CD4-positive, alpha-beta memory T cell (primary cell): ENCODE measurements at regions not wholly inside any gene's neighbourhood (a gene's known extent, or its start where the extent isn't known, plus 50 kb on each side); places are given as distances from the start of the nearest gene placed in this dataset.
A peak's percentile ranks its signal among the peaks of the same experiment; 100 is the strongest.

Experiments
- CTCF ChIA-PET: fragments of 350-600 bp; sonication (Branson Sonifier 250); formaldehyde crosslinking; loops from one replicate; lab custom pipeline; 2021; ENCODE audit warnings: inconsistent platforms; ENCODE audit not compliant: partially characterized antibody; lab: Charles Lee
- POLR2A ChIA-PET: fragments of 350-600 bp; sonication (Branson Sonifier 250); formaldehyde crosslinking; loops from one replicate; lab custom pipeline; 2021; ENCODE audit not compliant: partially characterized antibody; lab: Charles Lee
- DNase-seq, 5 donors: peaks; one replicate each; pipeline versions ENCODE4 v3.0.0 to v3.0.0-alpha.2; 2020 to 2022; ENCODE audit warnings: mixed read lengths in 1 of 5
- H3K27ac ChIP-seq: one replicate; pipeline ENCODE4 v1.7.0; 2013; ENCODE audit warnings: low read depth, low read length
- H3K27me3 ChIP-seq: 2 replicates; pipeline ENCODE4 v1.7.0; 2013; ENCODE audit warnings: mild to moderate bottlenecking, low read length, moderate library complexity; ENCODE audit not compliant: insufficient read depth
- H3K36me3 ChIP-seq: 2 replicates; pipeline ENCODE4 v1.7.0; 2013; ENCODE audit warnings: mild to moderate bottlenecking, low read length, moderate library complexity; ENCODE audit not compliant: insufficient read depth
- H3K4me1 ChIP-seq: 2 replicates; pipeline ENCODE4 v1.7.0; 2013; ENCODE audit warnings: mild to moderate bottlenecking, low read length, moderate library complexity; ENCODE audit not compliant: insufficient read depth
- H3K4me3 ChIP-seq, 2 donors: one replicate each; pipeline ENCODE4 v1.7.0; 2013; ENCODE audit warnings: low read length in 2 of 2, mild to moderate bottlenecking in 1 of 2
- H3K9me3 ChIP-seq, 2 donors: one replicate each; pipeline ENCODE4 v1.7.0; 2013; ENCODE audit warnings: low read length in 2 of 2, control low read depth in 1 of 2; ENCODE audit not compliant: control insufficient read depth in 1 of 2
- H3K27ac Mint-ChIP-seq, 7 donors: one replicate each; pipeline ENCODE4 v1.8.0; 2020 to 2021; ENCODE audit warnings: mixed read lengths in 7 of 7, mild to moderate bottlenecking in 6 of 7, inconsistent platforms in 3 of 7, moderate library complexity in 3 of 7
- H3K27me3 Mint-ChIP-seq, 2 donors: one replicate each; pipeline ENCODE4 v1.8.0; 2020 to 2021; ENCODE audit warnings: mixed read lengths in 2 of 2
- H3K36me3 Mint-ChIP-seq, 2 donors: one replicate each; pipeline ENCODE4 v1.8.0; 2020 to 2021; ENCODE audit warnings: mixed read lengths in 2 of 2, inconsistent platforms in 1 of 2, mild to moderate bottlenecking in 1 of 2
- H3K4me1 Mint-ChIP-seq, 4 donors: one replicate each; pipeline ENCODE4 v1.8.0; 2020 to 2021; ENCODE audit warnings: mixed read lengths in 4 of 4, mild to moderate bottlenecking in 1 of 4
- H3K4me3 Mint-ChIP-seq, 8 donors: one replicate each; pipeline ENCODE4 v1.8.0; 2020 to 2021; ENCODE audit warnings: mixed read lengths in 8 of 8, mild to moderate bottlenecking in 7 of 8, moderate library complexity in 6 of 8, inconsistent platforms in 3 of 8
- H3K9me3 Mint-ChIP-seq, 8 donors: one replicate each; pipeline ENCODE4 v1.8.0; 2020 to 2021; ENCODE audit warnings: mixed read lengths in 8 of 8, mild to moderate bottlenecking in 5 of 8, inconsistent platforms in 3 of 8, moderate library complexity in 1 of 8
- intact Hi-C: fragments of 100-400 bp; cut with micrococcal nuclease; formaldehyde crosslinking; loops from one replicate; pipeline ENCODE4 v1.15.1; 2023

- Histone ChIP-seq H3K36me3 (no peaks in the 10 kb centered on the region), H3K27ac (no peak overlapping the region), H3K4me3 (no peak overlapping the region), H3K9me3 (no peaks in the 10 kb centered on the region), H3K4me1 (peaks cover 44% of the 10 kb centered on the region), H3K27me3 (no peaks in the 10 kb centered on the region)
- Mint-ChIP-seq H3K27ac (peak overlapping the region; percentile 90 to 99 (median 97)), H3K27me3 (no peaks in the 10 kb centered on the region), H3K9me3 (no peaks in the 10 kb centered on the region), H3K4me3 (peak overlapping the region in 6 of 8 donors; percentile 6 to 86 (median 80)), H3K36me3 (no peaks in the 10 kb centered on the region), H3K4me1 (peaks cover 46 to 60% (median 53%) of the 10 kb centered on the region in 4 donors)
- CTCF ChIA-PET: interaction anchor here (0.8 to 3.0 kb wide), 5 partner anchors 11 to 151 kb away, joined by 3 to 15 read pairs (median 3); no protein-coding TSS in a partner anchor
- POLR2A ChIA-PET: interaction anchor here (0.9 to 5.1 kb wide), 9 partner anchors 13 to 557 kb away, joined by 3 to 37 read pairs (median 4); no protein-coding TSS in a partner anchor
- DNase-seq: peak; percentile 17 to 48 (median 31)
- intact Hi-C loops: no loop called here
Measured at GRCh38 chr13:40220299-40220935, 446.0 kb downstream of the FOXO1 start.

- Mint-ChIP-seq H3K4me1 (peaks cover 42 to 59% (median 52%) of the 10 kb centered on the region in 4 donors), H3K27ac (peak overlapping the region; percentile 90 to 99 (median 97)), H3K36me3 (no peaks in the 10 kb centered on the region), H3K4me3 (peak overlapping the region in 7 of 8 donors; percentile 51 to 86 (median 80)), H3K9me3 (no peaks in the 10 kb centered on the region), H3K27me3 (no peaks in the 10 kb centered on the region)
- no peak overlapping the region for H3K4me3 ChIP-seq
- peaks cover 44% of the 10 kb centered on the region for H3K4me1 ChIP-seq
- no peaks in the 10 kb centered on the region for H3K9me3 ChIP-seq
- POLR2A ChIA-PET: interaction anchor here (1.0 to 5.1 kb wide), 9 partner anchors 10 to 556 kb away, joined by 3 to 37 read pairs (median 6); no protein-coding TSS in a partner anchor
- no peaks in the 10 kb centered on the region for H3K36me3 ChIP-seq
- CTCF ChIA-PET: interaction anchor here (1.0 to 3.0 kb wide), 5 partner anchors 14 to 152 kb away, joined by 3 to 15 read pairs (median 3); no protein-coding TSS in a partner anchor
- H3K27ac ChIP-seq: peak overlapping the region; percentile 54
- intact Hi-C loops: loop anchor here (1.0 kb wide), 1 partner anchor 34 kb away; no protein-coding TSS in a partner anchor
- H3K27me3 ChIP-seq: no peaks in the 10 kb centered on the region
- DNase-seq: no peak
Measured at GRCh38 chr13:40221131-40221459, 445.3 kb downstream of the FOXO1 start.

DNA sequence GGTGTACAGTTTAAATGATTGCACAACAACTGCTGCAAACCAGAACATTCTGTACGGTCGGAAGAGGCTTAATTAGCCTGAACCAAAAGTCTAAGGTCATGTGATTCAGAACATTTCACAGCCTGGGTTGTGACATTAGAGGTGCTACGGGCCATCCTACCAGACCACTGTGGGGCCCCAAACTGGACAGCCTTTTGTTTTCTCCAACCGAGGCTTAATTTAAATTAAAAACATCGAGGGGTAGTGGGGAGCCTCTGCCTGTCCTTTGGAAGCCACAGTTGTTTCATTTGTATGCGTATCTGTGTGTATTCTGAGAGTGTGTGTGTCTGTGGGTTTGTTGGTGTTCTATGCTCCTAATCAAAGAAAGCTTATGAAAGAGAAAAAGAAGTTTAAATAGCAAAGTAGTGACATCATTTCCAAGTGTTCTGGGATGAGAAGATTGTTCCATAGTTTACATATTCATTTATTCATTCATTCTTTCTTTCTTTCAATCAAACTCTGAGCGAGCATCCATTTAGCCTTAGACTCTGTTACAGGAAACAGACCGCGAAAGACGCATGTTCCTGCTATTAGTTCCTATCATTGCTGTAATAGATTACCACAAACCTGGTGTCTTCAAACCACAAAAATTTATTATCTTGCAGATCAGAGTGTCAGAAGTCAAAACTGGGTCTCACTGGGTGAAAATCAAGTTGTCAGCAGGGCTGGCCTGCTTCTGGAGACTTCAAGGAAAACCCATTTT, 444.8 kb downstream of the FOXO1 start:
- peak; percentile 82 to 89 (median 85) for DNase-seq
- no peaks in the 10 kb centered on the region for H3K36me3 Mint-ChIP-seq
- no peaks in the 10 kb centered on the region for H3K27me3 Mint-ChIP-seq
- H3K27ac Mint-ChIP-seq: peak overlapping the region; percentile 90 to 99 (median 97)
- H3K36me3 ChIP-seq: no peaks in the 10 kb centered on the region
- H3K9me3 Mint-ChIP-seq: no peaks in the 10 kb centered on the region
- H3K4me1 ChIP-seq: peaks cover 44% of the 10 kb centered on the region
- H3K9me3 ChIP-seq: no peaks in the 10 kb centered on the region
- ChIA-PET POLR2A (interaction anchor here (0.6 to 5.1 kb wide), 11 partner anchors 11 to 556 kb away, joined by 3 to 37 read pairs (median 5); no protein-coding TSS in a partner anchor), CTCF (interaction anchor here (1.0 to 3.0 kb wide), 5 partner anchors 15 to 152 kb away, joined by 3 to 15 read pairs (median 3); no protein-coding TSS in a partner anchor)
- peak overlapping the region; percentile 54 for H3K27ac ChIP-seq
- no peak overlapping the region for H3K4me3 ChIP-seq
- peak overlapping the region; percentile 51 to 86 (median 76) for H3K4me3 Mint-ChIP-seq
- intact Hi-C loops: loop anchor here (1.0 kb wide), 1 partner anchor 34 kb away; no protein-coding TSS in a partner anchor
- H3K27me3 ChIP-seq: no peaks in the 10 kb centered on the region
- peaks cover 40 to 59% (median 52%) of the 10 kb centered on the region in 4 donors for H3K4me1 Mint-ChIP-seq

GRCh38 chr13:40223585-40223984, 442.9 kb downstream of the FOXO1 start:
- peaks cover 37 to 54% (median 47%) of the 10 kb centered on the region in 4 donors for H3K4me1 Mint-ChIP-seq

DNA sequence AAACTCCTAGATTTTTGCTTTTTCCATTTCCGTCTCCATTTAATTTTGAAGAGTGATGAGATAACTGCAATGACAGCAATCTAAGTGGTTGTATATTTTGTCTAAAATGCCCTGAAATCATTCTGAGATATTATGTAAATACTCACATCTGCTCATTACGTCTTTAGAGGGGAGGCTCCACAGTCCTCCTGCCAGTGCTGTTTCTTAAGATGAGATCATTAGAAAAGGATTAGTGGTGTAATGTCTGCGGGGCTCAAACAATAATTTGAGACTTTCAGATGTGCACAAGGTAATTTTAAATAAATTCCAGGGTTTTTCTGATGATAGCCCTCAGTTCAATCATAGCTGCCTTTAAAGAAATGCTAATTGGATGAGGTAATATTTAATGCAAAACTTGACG, 437.9 kb downstream of the FOXO1 start:
- CTCF ChIA-PET: no interaction called here
- Mint-ChIP-seq H3K9me3 (no peaks in the 10 kb centered on the region), H3K27ac (no peak overlapping the region), H3K4me3 (no peak overlapping the region), H3K4me1 (peaks cover 12 to 29% (median 17%) of the 10 kb centered on the region in 4 donors), H3K36me3 (no peaks in the 10 kb centered on the region), H3K27me3 (no peaks in the 10 kb centered on the region)
- Histone ChIP-seq H3K27ac (no peak overlapping the region), H3K27me3 (no peaks in the 10 kb centered on the region), H3K9me3 (no peaks in the 10 kb centered on the region), H3K4me1 (peaks cover 9% of the 10 kb centered on the region), H3K4me3 (no peak overlapping the region), H3K36me3 (no peaks in the 10 kb centered on the region)
- no peak for DNase-seq
- intact Hi-C loops: no loop called here
- POLR2A ChIA-PET: no interaction called here

More at GRCh38 chr13:40223585-40223984, 442.9 kb downstream of the FOXO1 start:
- Mint-ChIP-seq H3K9me3 (no peaks in the 10 kb centered on the region), H3K27ac (peak overlapping the region in 5 of 7 donors; percentile 43 to 98 (median 97)), H3K4me3 (peak overlapping the region in 4 of 8 donors; percentile 12 to 61 (median 46)), H3K27me3 (no peaks in the 10 kb centered on the region), H3K36me3 (no peaks in the 10 kb centered on the region)
- Histone ChIP-seq H3K9me3 (no peaks in the 10 kb centered on the region), H3K36me3 (no peaks in the 10 kb centered on the region), H3K27me3 (no peaks in the 10 kb centered on the region), H3K27ac (no peak overlapping the region), H3K4me3 (no peak overlapping the region), H3K4me1 (peaks cover 44% of the 10 kb centered on the region)
- intact Hi-C loops: no loop called here
- no peak for DNase-seq
- POLR2A ChIA-PET: no interaction called here
- CTCF ChIA-PET: no interaction called here

GRCh38 chr13:40228990-40229389, 437.5 kb downstream of the FOXO1 start:
- H3K27me3 Mint-ChIP-seq: no peaks in the 10 kb centered on the region
- Histone ChIP-seq H3K27me3 (no peaks in the 10 kb centered on the region), H3K4me1 (peaks cover 5% of the 10 kb centered on the region), H3K27ac (no peak overlapping the region), H3K9me3 (no peaks in the 10 kb centered on the region), H3K4me3 (no peak overlapping the region), H3K36me3 (no peaks in the 10 kb centered on the region)
- intact Hi-C loops: no loop called here
- H3K4me1 Mint-ChIP-seq: peaks cover 10 to 24% (median 13%) of the 10 kb centered on the region in 4 donors
- H3K4me3 Mint-ChIP-seq: no peak overlapping the region
- H3K9me3 Mint-ChIP-seq: no peaks in the 10 kb centered on the region
- ChIA-PET POLR2A (no interaction called here), CTCF (no interaction called here)
- no peak overlapping the region for H3K27ac Mint-ChIP-seq
- no peak for DNase-seq
- H3K36me3 Mint-ChIP-seq: no peaks in the 10 kb centered on the region
